Heart left ventricle (tissue), 16 donors: ENCODE measurements at regions not wholly inside any gene's neighbourhood (a gene's known extent, or its start where the extent isn't known, plus 50 kb on each side); places are given as distances from the start of the nearest gene placed in this dataset.

Source experiments
- ATAC-seq, 4 donors: fragments of 200-7000 bp; cut with Tn5 transposase; one replicate each; pipeline ENCODE4 v1.9.1; 2020 to 2022; ENCODE audit warnings: moderate library complexity in 4 of 4, mild to moderate bottlenecking in 3 of 4, moderate number of reproducible peaks in 1 of 4
- DNase-seq, 5 donors: peaks; one replicate each; pipeline ENCODE4 v3.0.0-alpha.2; 2020
- H3K27ac ChIP-seq, 12 donors: fragments of 200-600 bp; sonication (generic) in 4 of 12; one replicate each; pipeline versions ENCODE4 v1.5.0 to v1.8.0; 2016 to 2022; ENCODE audit warnings: mild to moderate bottlenecking in 2 of 12
- H3K27me3 ChIP-seq, 9 donors: fragments of 200-600 bp; sonication (generic) in 2 of 9; one replicate each; pipeline versions ENCODE4 v1.5.1 to v1.8.0; 2016 to 2022; ENCODE audit warnings: mild to moderate bottlenecking in 3 of 9
- H3K36me3 ChIP-seq, 9 donors: fragments of 200-600 bp; sonication (generic) in 2 of 9; one replicate each; pipeline versions ENCODE4 v1.5.0 to v1.8.0; 2018 to 2022; ENCODE audit warnings: mild to moderate bottlenecking in 2 of 9
- H3K4me1 ChIP-seq, 12 donors: fragments of 200-600 bp; sonication (generic) in 4 of 12; one replicate each; pipeline versions ENCODE4 v1.5.0 to v1.8.0; 2016 to 2022; ENCODE audit warnings: mild to moderate bottlenecking in 3 of 12
- H3K4me3 ChIP-seq, 12 donors: fragments of 200-600 bp; sonication (generic) in 4 of 12; one replicate each; pipeline versions ENCODE4 v1.5.0 to v1.8.0; 2017 to 2022; ENCODE audit warnings: mild to moderate bottlenecking in 9 of 12, moderate library complexity in 4 of 12
- H3K9me3 ChIP-seq, 12 donors: fragments of 200-600 bp; sonication (generic) in 4 of 12; one replicate each; pipeline versions ENCODE4 v1.5.0 to v1.8.0; 2016 to 2022; ENCODE audit warnings: mild to moderate bottlenecking in 1 of 12
- POLR2A ChIP-seq, 2 donors: fragments of 450-650 bp; IDR thresholded peaks; one replicate each; pipeline ENCODE4 v1.6.1; 2017; ENCODE audit warnings: antibody characterized with exemption in 2 of 2, mild to moderate bottlenecking in 2 of 2, moderate library complexity in 2 of 2
- WGBS, 4 donors: extraction: QIAGEN DNeasy Blood & Tissue Kit in 2 of 4; methylation state at CpG; one replicate each; pipeline versions ENCODE4 v1.1.5 to v1.1.7; 2013 to 2018; 5-methylcytosine and 5-hydroxymethylcytosine counted together
- intact Hi-C, 10 donors: fragments of 100-400 bp; cut with DNase I; formaldehyde crosslinking; loops; one replicate each; pipeline versions ENCODE4 v1.11.1 to v1.14.2; 2022
- TF ChIP-seq, protein P1 (sequence below), 12 donors: fragments of 200-600 bp; sonication (generic) in 4 of 12; IDR thresholded peaks; one replicate each; pipeline versions ENCODE4 v1.5.0 to v1.8.0; 2018 to 2022; ENCODE audit warnings: antibody characterized with exemption in 12 of 12, mild to moderate bottlenecking in 5 of 12
- donor health status: ischemic (EF 13 %, LVEDD 7.1; RV severe dilation, severe dysfunction).
- donor health status: healthy with polysubstance abuse.
- donor health status: DM: no; HTN: yes; CAD: no.
- donor health status: DM: no; HTN: no; CAD: no.
- donor health status: ischemic (EF 25% LVEDD 6.9; RV normal size, moderate dysfunction).
- donor health status: ischemic (EF 25% LVEDD 5.7; RV mildly dilated, moderate dysfunction).
- donor health status: healthy.
- donor health status: DM: yes; HTN: yes; CAD: no.
- donor health status: ischemic (EF 35%, LVEDD 5.7; RV mildly dilated, moderate dysfunction).
- donor health status: nonischemic (EF 11% LVEDD 7.7; RV severe dilation, severe dysfunction).
- donor health status: DM: yes; HTN: yes; CAD: no.
- donor health status: PGD.
- donor health status: ischemic (EF 29% LVEDD 5.4; RV normal size, mild dysfunction).
- donor health status: nonischemic (EF 23%, LVEDD 6.1; RV moderate dilation, normal function).

DNA sequence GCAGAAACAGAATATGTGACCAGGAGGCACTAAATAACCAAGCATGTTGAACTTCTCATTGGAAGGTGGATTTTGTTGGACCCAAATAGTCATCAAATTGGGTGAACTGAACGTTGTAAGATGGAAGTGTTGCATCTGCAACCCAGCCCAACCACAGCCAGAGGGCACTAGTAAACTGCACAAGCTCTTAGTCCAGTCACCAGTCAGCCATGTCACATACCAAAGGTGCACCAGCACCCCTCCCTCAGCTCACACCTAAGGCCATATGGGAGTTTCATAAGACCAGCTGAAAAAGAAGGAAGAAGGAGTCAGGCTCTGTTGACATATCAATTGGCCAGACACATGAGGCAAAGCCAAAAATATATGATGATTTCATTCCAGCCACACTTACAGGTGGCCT lies 481.7 kb upstream of the NR5A2 start:
- TF ChIP-seq, protein P1, sequence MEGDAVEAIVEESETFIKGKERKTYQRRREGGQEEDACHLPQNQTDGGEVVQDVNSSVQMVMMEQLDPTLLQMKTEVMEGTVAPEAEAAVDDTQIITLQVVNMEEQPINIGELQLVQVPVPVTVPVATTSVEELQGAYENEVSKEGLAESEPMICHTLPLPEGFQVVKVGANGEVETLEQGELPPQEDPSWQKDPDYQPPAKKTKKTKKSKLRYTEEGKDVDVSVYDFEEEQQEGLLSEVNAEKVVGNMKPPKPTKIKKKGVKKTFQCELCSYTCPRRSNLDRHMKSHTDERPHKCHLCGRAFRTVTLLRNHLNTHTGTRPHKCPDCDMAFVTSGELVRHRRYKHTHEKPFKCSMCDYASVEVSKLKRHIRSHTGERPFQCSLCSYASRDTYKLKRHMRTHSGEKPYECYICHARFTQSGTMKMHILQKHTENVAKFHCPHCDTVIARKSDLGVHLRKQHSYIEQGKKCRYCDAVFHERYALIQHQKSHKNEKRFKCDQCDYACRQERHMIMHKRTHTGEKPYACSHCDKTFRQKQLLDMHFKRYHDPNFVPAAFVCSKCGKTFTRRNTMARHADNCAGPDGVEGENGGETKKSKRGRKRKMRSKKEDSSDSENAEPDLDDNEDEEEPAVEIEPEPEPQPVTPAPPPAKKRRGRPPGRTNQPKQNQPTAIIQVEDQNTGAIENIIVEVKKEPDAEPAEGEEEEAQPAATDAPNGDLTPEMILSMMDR (IDR thresholded peaks at IDR 0.05), result no peak
- no peak for TF ChIP-seq POLR2A (IDR thresholded peaks at IDR 0.05)
- Histone ChIP-seq H3K36me3 (no peaks in the 10 kb centered on the region), H3K4me3 (no peak overlapping the region), H3K4me1 (no peaks in the 10 kb centered on the region), H3K9me3 (peaks cover 0 to 5% (median 0%) of the 10 kb centered on the region in 12 donors), H3K27me3 (no peaks in the 10 kb centered on the region), H3K27ac (no peak overlapping the region)
- DNase-seq, result no peak
- 31 to 69% (median 56%) methylated on average over 1 of the region's 1 CpG for whole genome bisulfite sequencing, 4 donors
- intact Hi-C loops, result loop anchor here in 2 of 10 donors (10.0 kb wide), 1 partner anchor 791 kb away; no protein-coding TSS in a partner anchor
- no peak for ATAC-seq

DNA sequence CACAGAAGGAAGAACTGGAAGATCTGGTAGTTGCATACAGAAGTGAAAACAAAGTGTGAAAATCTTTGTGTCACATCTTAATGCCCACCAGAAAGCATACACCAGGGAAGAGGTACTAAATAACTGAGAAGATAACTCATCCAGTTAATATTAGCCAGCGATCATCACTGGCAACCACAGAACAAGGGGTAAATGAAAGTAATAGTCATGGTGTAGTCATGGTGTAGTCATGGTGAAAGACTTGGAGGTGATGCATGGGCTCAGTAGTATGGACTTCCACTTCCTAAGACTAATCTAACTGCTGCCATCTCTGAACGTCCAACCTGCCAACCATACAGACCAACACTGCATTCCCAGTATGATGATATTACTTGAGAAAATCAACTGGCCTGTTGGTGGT lies 481.2 kb upstream of the NR5A2 start:
- H3K36me3 ChIP-seq, result no peaks in the 10 kb centered on the region
- ATAC-seq, result no peak
- TF ChIP-seq POLR2A (IDR thresholded peaks at IDR 0.05), result no peak
- TF ChIP-seq, protein P1 (IDR thresholded peaks at IDR 0.05), result no peak
- peaks cover 0 to 5% (median 0%) of the 10 kb centered on the region in 12 donors for H3K9me3 ChIP-seq
- 91 to 94% (median 92%) methylated on average over 2 of the region's 2 CpGs for WGBS, 4 donors
- H3K4me3 ChIP-seq, result no peak overlapping the region
- no peak overlapping the region for H3K27ac ChIP-seq
- no peaks in the 10 kb centered on the region for H3K27me3 ChIP-seq
- intact Hi-C loops, result loop anchor here in 2 of 10 donors (10.0 kb wide), 1 partner anchor 792 kb away; no protein-coding TSS in a partner anchor
- no peak for DNase-seq
- H3K4me1 ChIP-seq, result no peaks in the 10 kb centered on the region

DNA sequence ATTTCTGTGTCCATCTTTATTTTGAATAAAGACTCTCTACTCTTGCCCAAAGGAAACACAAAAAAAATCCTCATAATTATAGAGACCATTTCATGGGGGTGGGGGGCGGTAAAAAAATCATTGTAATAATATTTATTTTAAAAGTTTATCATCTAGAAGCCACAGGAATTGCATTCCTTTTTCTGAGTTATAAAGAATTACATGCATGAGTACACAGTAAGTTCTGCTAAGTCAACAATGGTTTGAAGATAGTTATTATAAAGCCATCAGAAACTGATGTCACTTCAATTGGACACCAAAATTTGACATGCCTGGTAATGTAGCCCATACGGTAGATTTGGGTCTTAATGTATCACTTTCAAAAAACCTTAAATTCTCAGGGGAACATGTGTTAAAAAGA lies 478.1 kb upstream of the NR5A2 start:
- TF ChIP-seq, protein P1 (IDR thresholded peaks at IDR 0.05), result no peak
- no peak for TF ChIP-seq POLR2A (IDR thresholded peaks at IDR 0.05)
- no peak for DNase-seq
- Histone ChIP-seq H3K36me3 (no peaks in the 10 kb centered on the region), H3K4me1 (no peaks in the 10 kb centered on the region), H3K4me3 (no peak overlapping the region), H3K27me3 (no peaks in the 10 kb centered on the region), H3K27ac (no peak overlapping the region), H3K9me3 (no peaks in the 10 kb centered on the region)
- intact Hi-C loops, result loop anchor here in 2 of 10 donors (10.0 kb wide), 1 partner anchor 795 kb away; no protein-coding TSS in a partner anchor
- ATAC-seq, result no peak
- WGBS, 4 donors, result 77 to 87% (median 85%) methylated on average over 2 of the region's 2 CpGs

DNA sequence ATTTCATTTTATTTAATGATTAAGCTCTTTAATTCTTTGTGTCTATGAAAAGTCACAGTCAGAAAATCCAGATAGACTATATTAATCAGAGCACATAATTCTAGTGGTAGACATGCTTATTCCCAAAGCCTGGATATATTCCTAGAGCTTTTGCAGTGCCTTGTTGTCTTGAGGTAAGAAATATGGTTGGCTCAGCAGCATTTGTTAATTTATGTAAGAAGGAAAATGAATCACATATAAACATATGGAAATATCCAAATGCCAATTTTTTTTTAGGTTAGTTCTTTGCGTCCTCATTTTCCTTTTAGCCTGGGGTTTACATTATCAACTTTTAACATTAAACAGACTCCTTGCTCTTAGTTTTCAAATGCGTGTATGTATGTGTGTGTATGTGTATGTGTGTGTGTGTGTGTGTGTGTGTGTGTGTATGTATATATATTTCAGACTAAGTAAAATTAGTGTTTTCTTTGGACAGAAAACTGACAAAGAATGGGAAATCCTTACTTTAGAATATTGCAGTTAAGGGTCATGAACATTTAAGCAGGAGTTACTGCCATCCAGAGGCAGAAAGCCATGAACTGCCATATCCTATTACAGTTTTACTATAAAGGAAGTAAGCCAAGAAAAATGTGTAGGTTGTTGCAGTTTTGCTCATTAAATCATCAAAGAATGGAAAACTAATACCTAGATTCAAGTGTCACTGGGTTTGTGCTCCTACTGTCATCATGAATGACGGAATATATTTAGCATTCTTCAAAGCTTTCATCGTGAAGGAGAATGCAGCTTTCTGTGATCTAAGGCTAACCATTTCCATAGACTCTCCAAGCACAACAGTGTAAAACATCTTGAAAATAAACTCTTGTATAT lies 477.1 kb upstream of the NR5A2 start:
- 68 to 79% (median 75%) methylated on average over 4 of the region's 4 CpGs for WGBS, 4 donors
- no peak for ATAC-seq
- H3K9me3 ChIP-seq, result no peaks in the 10 kb centered on the region
- TF ChIP-seq POLR2A (IDR thresholded peaks at IDR 0.05), result no peak
- TF ChIP-seq, protein P1 (IDR thresholded peaks at IDR 0.05), result no peak
- no peak overlapping the region for H3K4me3 ChIP-seq
- H3K27me3 ChIP-seq, result no peaks in the 10 kb centered on the region
- intact Hi-C loops, result loop anchor here in 4 of 10 donors (5.0 kb wide), 1 partner anchor 793 kb away; no protein-coding TSS in a partner anchor
- DNase-seq, result no peak
- no peaks in the 10 kb centered on the region for H3K4me1 ChIP-seq
- H3K27ac ChIP-seq, result no peak overlapping the region
- no peaks in the 10 kb centered on the region for H3K36me3 ChIP-seq
